OCI-LY7 (cell line): ENCODE measurements at regions not wholly inside any gene's neighbourhood (a gene's known extent, or its start where the extent isn't known, plus 50 kb on each side); places are given as distances from the start of the nearest gene placed in this dataset.

ENCODE experiments used
- BruUV-seq: library from RNA; stranded (reverse); fragments of 400-500 nt; replicated peaks from 2 replicates; lab custom pipeline; 2021; lab: Mats Ljungman, UMichigan
- CTCF ChIA-PET: fragments of 300-600 bp; sonication (Branson Sonifier 250); formaldehyde crosslinking; loops from one replicate; lab custom pipeline; 2022; ENCODE audit warnings: antibody characterized with exemption; ENCODE audit not compliant: unreplicated experiment; lab: Charles Lee
- POLR2A ChIA-PET: fragments of 300-600 bp; sonication (Branson Sonifier 250); formaldehyde crosslinking; loops from one replicate; lab custom pipeline; 2022; ENCODE audit warnings: antibody characterized with exemption; lab: Charles Lee
- DNase-seq: peaks from one replicate; pipeline ENCODE4 v3.0.0-alpha.2; 2015; ENCODE audit warnings: low spot score
- H2AFZ ChIP-seq: fragments of 200-600 bp; sonication (generic), shearing (Covaris generic); 2 replicates; pipeline ENCODE4 v1.6.1; 2014; ENCODE audit warnings: mild to moderate bottlenecking, antibody characterized with exemption, low read length, moderate library complexity
- H3K27ac ChIP-seq: fragments of 200-600 bp; sonication (generic); 2 replicates; pipeline ENCODE4 v1.5.1; 2014; ENCODE audit warnings: mixed run types, low read depth, mild to moderate bottlenecking, moderate library complexity, low read length, inconsistent platforms; ENCODE audit not compliant: poor library complexity, severe bottlenecking
- H3K36me3 ChIP-seq: fragments of 200-600 bp; sonication (generic); 2 replicates; pipeline ENCODE4 v1.6.1; 2014; ENCODE audit warnings: mild to moderate bottlenecking, antibody characterized with exemption, low read length, moderate library complexity, mixed read lengths; ENCODE audit not compliant: insufficient read depth
- H3K4me1 ChIP-seq: fragments of 200-600 bp; sonication (generic); 2 replicates; pipeline ENCODE4 v1.5.1; 2014; ENCODE audit warnings: mild to moderate bottlenecking, low read length; ENCODE audit not compliant: insufficient read depth, poor library complexity, severe bottlenecking
- H3K4me2 ChIP-seq: fragments of 200-600 bp; sonication (generic); 2 replicates; pipeline ENCODE4 v1.6.1; 2014; ENCODE audit warnings: mild to moderate bottlenecking, low read length
- H3K4me3 ChIP-seq: fragments of 200-600 bp; sonication (generic); 2 replicates; pipeline ENCODE4 v1.5.1; 2014; ENCODE audit warnings: mild to moderate bottlenecking, low read depth, low read length; ENCODE audit not compliant: poor library complexity, severe bottlenecking
- H3K79me2 ChIP-seq: fragments of 200-600 bp; sonication (generic); 2 replicates; pipeline ENCODE4 v1.6.1; 2016; ENCODE audit warnings: low read depth, mild to moderate bottlenecking, low read length, moderate library complexity, mixed read lengths; ENCODE audit not compliant: insufficient read depth
- H3K9me2 ChIP-seq: fragments of 200-600 bp; sonication (generic); 2 replicates; pipeline ENCODE4 v1.6.1; 2016; ENCODE audit warnings: mild to moderate bottlenecking, low read length, mixed read lengths; ENCODE audit not compliant: insufficient read depth
- H3K9me3 ChIP-seq: fragments of 200-600 bp; sonication (generic); 2 replicates; pipeline ENCODE4 v1.6.1; 2014; ENCODE audit warnings: mild to moderate bottlenecking, mixed run types, low read length, mixed read lengths
- H4K20me1 ChIP-seq: fragments of 200-600 bp; sonication (generic); 2 replicates; pipeline ENCODE4 v1.6.1; 2014; ENCODE audit warnings: mild to moderate bottlenecking, antibody characterized with exemption, low read length, moderate library complexity, mixed read lengths; ENCODE audit not compliant: insufficient read depth
- EZH2phosphoT487 ChIP-seq: fragments of 200-600 bp; sonication (generic); IDR thresholded peaks from 2 replicates; pipeline ENCODE4 v1.6.1; 2018; ENCODE audit warnings: low read depth, borderline replicate concordance, mild to moderate bottlenecking, mixed run types, antibody characterized with exemption, low read length, moderate library complexity, mixed read lengths
- intact Hi-C: fragments of 100-400 bp; cut with micrococcal nuclease; formaldehyde crosslinking; loops from one replicate; pipeline ENCODE4 v1.10.0; 2022; ENCODE audit not compliant: unreplicated experiment
- TF ChIP-seq, protein P1 (sequence below): fragments of 200-600 bp; sonication (generic); conservative IDR thresholded peaks from 2 replicates; pipeline ENCODE4 v1.5.1; 2014; ENCODE audit warnings: mild to moderate bottlenecking, antibody characterized with exemption, low read length, moderate library complexity, mixed read lengths

DNA sequence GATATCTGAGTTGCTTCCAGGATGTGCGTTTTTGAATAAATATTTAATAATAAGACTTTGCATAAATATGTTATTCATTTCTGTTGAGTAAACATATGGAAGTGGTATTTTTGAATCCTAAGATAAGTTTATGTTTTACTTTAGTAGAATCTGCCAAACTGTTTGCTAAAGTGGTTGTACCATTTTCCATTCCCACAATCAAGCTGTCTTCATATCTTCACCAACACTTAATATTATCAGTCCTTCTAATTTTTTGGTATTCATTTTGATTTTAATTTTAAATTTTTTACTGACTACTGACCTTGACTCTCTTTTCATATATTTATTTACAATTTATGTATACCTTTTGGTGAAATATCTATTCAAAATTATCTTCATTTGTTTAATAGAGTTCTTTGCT is 293.9 kb upstream of the PTCHD4 start:
- no peaks in the 10 kb centered on the region for H3K36me3 ChIP-seq
- no peak for TF ChIP-seq EZH2phosphoT487
- TF ChIP-seq, protein P1, sequence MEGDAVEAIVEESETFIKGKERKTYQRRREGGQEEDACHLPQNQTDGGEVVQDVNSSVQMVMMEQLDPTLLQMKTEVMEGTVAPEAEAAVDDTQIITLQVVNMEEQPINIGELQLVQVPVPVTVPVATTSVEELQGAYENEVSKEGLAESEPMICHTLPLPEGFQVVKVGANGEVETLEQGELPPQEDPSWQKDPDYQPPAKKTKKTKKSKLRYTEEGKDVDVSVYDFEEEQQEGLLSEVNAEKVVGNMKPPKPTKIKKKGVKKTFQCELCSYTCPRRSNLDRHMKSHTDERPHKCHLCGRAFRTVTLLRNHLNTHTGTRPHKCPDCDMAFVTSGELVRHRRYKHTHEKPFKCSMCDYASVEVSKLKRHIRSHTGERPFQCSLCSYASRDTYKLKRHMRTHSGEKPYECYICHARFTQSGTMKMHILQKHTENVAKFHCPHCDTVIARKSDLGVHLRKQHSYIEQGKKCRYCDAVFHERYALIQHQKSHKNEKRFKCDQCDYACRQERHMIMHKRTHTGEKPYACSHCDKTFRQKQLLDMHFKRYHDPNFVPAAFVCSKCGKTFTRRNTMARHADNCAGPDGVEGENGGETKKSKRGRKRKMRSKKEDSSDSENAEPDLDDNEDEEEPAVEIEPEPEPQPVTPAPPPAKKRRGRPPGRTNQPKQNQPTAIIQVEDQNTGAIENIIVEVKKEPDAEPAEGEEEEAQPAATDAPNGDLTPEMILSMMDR, result no peak
- H3K27ac ChIP-seq, result no peak overlapping the region
- no peaks in the 10 kb centered on the region for H3K9me3 ChIP-seq
- no peak overlapping the region for H3K4me3 ChIP-seq
- no TSS peak for BruUV-seq
- H3K79me2 ChIP-seq, result no peaks in the 10 kb centered on the region
- CTCF ChIA-PET, result no interaction called here
- no peaks in the 10 kb centered on the region for H3K4me1 ChIP-seq
- intact Hi-C loops, result no loop called here
- no peak for DNase-seq
- H3K4me2 ChIP-seq, result no peak overlapping the region
- H3K9me2 ChIP-seq, result no peaks in the 10 kb centered on the region
- H2AFZ ChIP-seq, result no peak overlapping the region
- POLR2A ChIA-PET, result no interaction called here
- H4K20me1 ChIP-seq, result no peaks in the 10 kb centered on the region

DNA sequence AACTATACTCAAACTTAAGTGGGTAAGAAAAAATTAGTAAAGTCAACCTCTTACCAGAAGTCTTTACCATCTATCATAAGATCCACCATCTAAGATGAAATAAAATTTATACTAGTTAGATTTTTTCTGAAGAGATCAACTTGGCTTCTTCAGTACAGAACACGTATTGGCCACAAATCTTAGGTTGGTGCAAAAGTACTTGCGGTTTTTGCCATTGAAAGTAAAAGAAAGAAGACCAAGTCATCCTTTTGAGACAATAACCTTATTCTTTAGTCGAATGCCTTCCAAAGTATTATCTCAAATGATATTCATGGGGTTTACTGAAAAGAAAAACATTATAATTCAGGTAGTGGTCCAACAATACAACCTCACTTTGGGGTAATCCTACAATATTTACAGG is 292.6 kb upstream of the PTCHD4 start:
- POLR2A ChIA-PET, result interaction anchor here (0.6 kb wide), 1 partner anchor 531 kb away, joined by 3 read pairs; no protein-coding TSS in a partner anchor
- H3K4me3 ChIP-seq, result no peak overlapping the region
- intact Hi-C loops, result no loop called here
- H4K20me1 ChIP-seq, result no peaks in the 10 kb centered on the region
- H3K9me3 ChIP-seq, result no peaks in the 10 kb centered on the region
- no peak overlapping the region for H3K27ac ChIP-seq
- no peaks in the 10 kb centered on the region for H3K9me2 ChIP-seq
- H3K4me2 ChIP-seq, result no peak overlapping the region
- no TSS peak for BruUV-seq
- no peaks in the 10 kb centered on the region for H3K4me1 ChIP-seq
- H3K79me2 ChIP-seq, result no peaks in the 10 kb centered on the region
- H2AFZ ChIP-seq, result no peak overlapping the region
- no peaks in the 10 kb centered on the region for H3K36me3 ChIP-seq
- CTCF ChIA-PET, result no interaction called here
- no peak for TF ChIP-seq EZH2phosphoT487
- TF ChIP-seq, protein P1, result no peak
- no peak for DNase-seq

DNA sequence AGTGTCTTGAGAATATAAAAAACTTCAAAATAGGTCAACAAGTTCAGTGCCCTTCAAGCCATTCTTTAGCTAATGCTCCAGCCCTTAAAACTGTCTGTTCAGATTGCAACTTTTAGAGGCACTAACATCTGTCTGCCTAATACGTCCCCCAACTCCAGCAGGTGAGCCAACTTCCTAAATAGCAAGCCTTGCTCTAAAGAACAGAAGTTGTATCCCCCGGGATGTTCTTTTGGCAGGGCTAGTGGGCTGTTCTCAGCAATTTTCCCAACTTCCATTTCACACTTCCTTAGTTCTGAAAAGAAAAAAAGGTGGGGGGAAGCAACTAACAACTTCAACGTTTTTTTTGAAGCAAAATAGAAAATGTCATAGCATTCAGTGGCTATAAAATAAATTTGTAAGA is 290.0 kb upstream of the PTCHD4 start:
- Histone ChIP-seq H4K20me1 (no peaks in the 10 kb centered on the region), H3K79me2 (no peaks in the 10 kb centered on the region), H3K27ac (no peak overlapping the region), H3K9me3 (no peaks in the 10 kb centered on the region), H3K4me1 (no peaks in the 10 kb centered on the region), H3K36me3 (no peaks in the 10 kb centered on the region), H3K9me2 (no peaks in the 10 kb centered on the region), H2AFZ (no peak overlapping the region), H3K4me2 (no peak overlapping the region), H3K4me3 (no peak overlapping the region)
- TF ChIP-seq, protein P1, result no peak
- TF ChIP-seq EZH2phosphoT487, result no peak
- no TSS peak for BruUV-seq
- ChIA-PET POLR2A (no interaction called here), CTCF (no interaction called here)
- intact Hi-C loops, result no loop called here
- no peak for DNase-seq
